ENCODE measurements at regions not wholly inside any gene's neighbourhood (a gene's known extent, or its start where the extent isn't known, plus 50 kb on each side); places are given as distances from the start of the nearest gene placed in this dataset.
A peak's percentile ranks its signal among the peaks of the same experiment; 100 is the strongest.

GRCh38 chr1:99516141-99516540 is 129.8 kb upstream of the PALMD start:
- no peak for TF ChIP-seq CTCF (IDR thresholded peaks at IDR 0.05; ENCODE audit: insufficient read depth, missing control alignments)
- no peak for DNase-seq (ENCODE audit: insufficient read length, low spot score)
- no peak for FAIRE-seq

GRCh38 chr1:99520121-99520520 is 125.8 kb upstream of the PALMD start:
- FAIRE-seq: no peak

GRCh38 chr1:99525331-99525730 is 120.6 kb upstream of the PALMD start:
- DNase-seq (ENCODE audit: insufficient read length, low spot score) (no peak), FAIRE-seq (no peak)
- TF ChIP-seq CTCF (IDR thresholded peaks at IDR 0.05; ENCODE audit: insufficient read depth, missing control alignments): no peak

More at GRCh38 chr1:99520121-99520520, 125.8 kb upstream of the PALMD start:
- DNase-seq (ENCODE audit: insufficient read length, low spot score): no peak
- TF ChIP-seq CTCF (IDR thresholded peaks at IDR 0.05; ENCODE audit: insufficient read depth, missing control alignments): no peak

GRCh38 chr1:99527078-99527477 is 118.8 kb upstream of the PALMD start:
- peak; percentile 54 for TF ChIP-seq CTCF (IDR thresholded peaks at IDR 0.05; ENCODE audit: insufficient read depth, missing control alignments)
- no peak for DNase-seq (ENCODE audit: insufficient read length, low spot score)
- no peak for FAIRE-seq

- TF ChIP-seq CTCF (IDR thresholded peaks at IDR 0.05; ENCODE audit: insufficient read depth, missing control alignments): no peak
- FAIRE-seq: peak; percentile 61
- DNase-seq (ENCODE audit: insufficient read length, low spot score): no peak
Measured at GRCh38 chr1:99527545-99527944, 118.4 kb upstream of the PALMD start.

- DNase-seq (ENCODE audit: insufficient read length, low spot score) (no peak), FAIRE-seq (no peak)
- TF ChIP-seq CTCF (IDR thresholded peaks at IDR 0.05; ENCODE audit: insufficient read depth, missing control alignments): no peak
Measured at GRCh38 chr1:99529002-99529401, 116.9 kb upstream of the PALMD start.

GRCh38 chr1:99531578-99532275 is 114.2 kb upstream of the PALMD start:
- FAIRE-seq (peak; percentile 38), DNase-seq (ENCODE audit: insufficient read length, low spot score) (no peak)
- no peak for TF ChIP-seq CTCF (IDR thresholded peaks at IDR 0.05; ENCODE audit: insufficient read depth, missing control alignments)
